Body of pancreas (tissue), 4 donors: ENCODE measurements at regions not wholly inside any gene's neighbourhood (a gene's known extent, or its start where the extent isn't known, plus 50 kb on each side); places are given as distances from the start of the nearest gene placed in this dataset.

Experiments
- CTCF ChIP-seq, 7 experiments: fragments of 450-650 bp in 4 of 7; fragments of 200-600 bp in 3 of 7; sonication (generic) in 3 of 7; IDR thresholded peaks; one replicate each; pipeline ENCODE4 v1.5.1; 2016 to 2019; ENCODE audit warnings: antibody characterized with exemption in 7 of 7
- POLR2A ChIP-seq, 3 donors: fragments of 450-650 bp; IDR thresholded peaks; one replicate each; pipeline ENCODE4 v1.6.1; 2016; ENCODE audit warnings: antibody characterized with exemption in 3 of 3, mild to moderate bottlenecking in 2 of 3

GRCh38 chr10:78460204-78460603 is 426.5 kb downstream of the RPS24 start:
- TF ChIP-seq POLR2A (IDR thresholded peaks at IDR 0.05) (no peak), CTCF (IDR thresholded peaks at IDR 0.05) (no peak)
